ENCODE measurements at regions not wholly inside any gene's neighbourhood (a gene's known extent, or its start where the extent isn't known, plus 50 kb on each side); places are given as distances from the start of the nearest gene placed in this dataset.

GRCh38 chr2:187143537-187143936 is 294.6 kb upstream of the ZSWIM2 start:
- TF ChIP-seq CTCF (IDR thresholded peaks at IDR 0.05), result no peak
- no peak for TF ChIP-seq POLR2AphosphoS5 (IDR thresholded peaks at IDR 0.05)
- TF ChIP-seq EP300 (IDR thresholded peaks at IDR 0.05), result no peak

Data from suprapubic skin (tissue), 4 donors.